Memory B cell (primary cell): ENCODE measurements at regions not wholly inside any gene's neighbourhood (a gene's known extent, or its start where the extent isn't known, plus 50 kb on each side); places are given as distances from the start of the nearest gene placed in this dataset.

ENCODE experiments used
- ATAC-seq: fragments of 150-1000 bp; cut with Tn5 transposase; 2 replicates; pipeline ENCODE4 v1.10.0; 2021; ENCODE audit warnings: low read depth, mild to moderate bottlenecking, moderate library complexity
- DNase-seq, 2 donors: peaks; one replicate each; pipeline ENCODE4 v3.0.0; 2022; ENCODE audit warnings: low spot score in 2 of 2
- H3K27ac Mint-ChIP-seq: one replicate; pipeline ENCODE4 v1.8.0; 2022; ENCODE audit warnings: mild to moderate bottlenecking, moderate library complexity, mixed read lengths
- H3K27me3 Mint-ChIP-seq: one replicate; pipeline ENCODE4 v1.8.0; 2022; ENCODE audit warnings: mixed read lengths
- H3K36me3 Mint-ChIP-seq: one replicate; pipeline ENCODE4 v1.8.0; 2022; ENCODE audit warnings: mild to moderate bottlenecking, mixed read lengths
- H3K4me1 Mint-ChIP-seq: one replicate; pipeline ENCODE4 v1.8.0; 2022; ENCODE audit warnings: mixed read lengths
- H3K4me3 Mint-ChIP-seq: one replicate; pipeline ENCODE4 v1.8.0; 2022; ENCODE audit warnings: mild to moderate bottlenecking, moderate library complexity, mixed read lengths
- H3K9me3 Mint-ChIP-seq: one replicate; pipeline ENCODE4 v1.8.0; 2022; ENCODE audit warnings: mixed read lengths

GRCh38 chr12:98422359-98422758 lies 93.0 kb upstream of the TMPO start:
- no peak for DNase-seq
- Mint-ChIP-seq H3K4me3 (no peak overlapping the region), H3K9me3 (no peaks in the 10 kb centered on the region), H3K36me3 (no peaks in the 10 kb centered on the region), H3K27ac (no peak overlapping the region), H3K27me3 (peaks cover 4% of the 10 kb centered on the region), H3K4me1 (no peaks in the 10 kb centered on the region)
- ATAC-seq = no peak

- Mint-ChIP-seq H3K27me3 (no peaks in the 10 kb centered on the region), H3K4me3 (no peak overlapping the region), H3K27ac (no peak overlapping the region), H3K36me3 (no peaks in the 10 kb centered on the region), H3K9me3 (no peaks in the 10 kb centered on the region), H3K4me1 (no peaks in the 10 kb centered on the region)
- DNase-seq = no peak
- ATAC-seq = no peak
Measured at GRCh38 chr12:98422812-98423211, 92.6 kb upstream of the TMPO start.

GRCh38 chr12:98423963-98424362 lies 91.4 kb upstream of the TMPO start:
- ATAC-seq (no peak), DNase-seq (no peak)
- Mint-ChIP-seq H3K4me1 (no peaks in the 10 kb centered on the region), H3K27me3 (no peaks in the 10 kb centered on the region), H3K9me3 (no peaks in the 10 kb centered on the region), H3K4me3 (no peak overlapping the region), H3K36me3 (no peaks in the 10 kb centered on the region), H3K27ac (no peak overlapping the region)

GRCh38 chr12:98424726-98425401 lies 90.5 kb upstream of the TMPO start:
- Mint-ChIP-seq H3K36me3 (no peaks in the 10 kb centered on the region), H3K9me3 (no peaks in the 10 kb centered on the region), H3K27me3 (peaks cover 1% of the 10 kb centered on the region), H3K27ac (no peak overlapping the region), H3K4me3 (no peak overlapping the region), H3K4me1 (no peaks in the 10 kb centered on the region)
- ATAC-seq (peak; percentile 76), DNase-seq (peak; percentile 19 to 23)

- ATAC-seq = no peak
- no peaks in the 10 kb centered on the region for H3K4me1 Mint-ChIP-seq
- no peaks in the 10 kb centered on the region for H3K9me3 Mint-ChIP-seq
- no peak for DNase-seq
- no peaks in the 10 kb centered on the region for H3K36me3 Mint-ChIP-seq
- no peak overlapping the region for H3K27ac Mint-ChIP-seq
- peaks cover 1% of the 10 kb centered on the region for H3K27me3 Mint-ChIP-seq
- H3K4me3 Mint-ChIP-seq = no peak overlapping the region
Measured at GRCh38 chr12:98425859-98426258, 89.5 kb upstream of the TMPO start.

GRCh38 chr12:98431089-98431488 lies 84.3 kb upstream of the TMPO start:
- Mint-ChIP-seq H3K4me3 (no peak overlapping the region), H3K27ac (no peak overlapping the region), H3K9me3 (peaks cover 5% of the 10 kb centered on the region), H3K4me1 (no peaks in the 10 kb centered on the region), H3K36me3 (no peaks in the 10 kb centered on the region), H3K27me3 (peaks cover 6% of the 10 kb centered on the region)
- ATAC-seq (no peak), DNase-seq (no peak)

GRCh38 chr12:98437166-98437565 lies 78.2 kb upstream of the TMPO start:
- Mint-ChIP-seq H3K27me3 (peaks cover 22% of the 10 kb centered on the region), H3K36me3 (no peaks in the 10 kb centered on the region), H3K27ac (no peak overlapping the region), H3K4me1 (no peaks in the 10 kb centered on the region), H3K4me3 (no peak overlapping the region), H3K9me3 (peaks cover 8% of the 10 kb centered on the region)
- no peak for DNase-seq
- ATAC-seq = no peak

- ATAC-seq = no peak
- peaks cover 8% of the 10 kb centered on the region for H3K9me3 Mint-ChIP-seq
- H3K27me3 Mint-ChIP-seq = peaks cover 25% of the 10 kb centered on the region
- no peaks in the 10 kb centered on the region for H3K36me3 Mint-ChIP-seq
- no peak overlapping the region for H3K4me3 Mint-ChIP-seq
- DNase-seq = no peak
- H3K4me1 Mint-ChIP-seq = no peaks in the 10 kb centered on the region
- H3K27ac Mint-ChIP-seq = no peak overlapping the region
Measured at GRCh38 chr12:98437806-98438595, 77.4 kb upstream of the TMPO start.

- ATAC-seq = no peak
Measured at GRCh38 chr12:98438656-98439230, 76.6 kb upstream of the TMPO start.

GRCh38 chr12:98439471-98439951 lies 75.9 kb upstream of the TMPO start:
- no peak overlapping the region for H3K4me3 Mint-ChIP-seq
- H3K36me3 Mint-ChIP-seq = no peaks in the 10 kb centered on the region
- H3K27me3 Mint-ChIP-seq = peaks cover 25% of the 10 kb centered on the region
- peaks cover 8% of the 10 kb centered on the region for H3K9me3 Mint-ChIP-seq
- DNase-seq = no peak
- no peak for ATAC-seq
- no peak overlapping the region for H3K27ac Mint-ChIP-seq
- no peaks in the 10 kb centered on the region for H3K4me1 Mint-ChIP-seq

More at GRCh38 chr12:98438656-98439230, 76.6 kb upstream of the TMPO start:
- H3K36me3 Mint-ChIP-seq = no peaks in the 10 kb centered on the region
- no peak overlapping the region for H3K4me3 Mint-ChIP-seq
- peaks cover 8% of the 10 kb centered on the region for H3K9me3 Mint-ChIP-seq
- no peak for DNase-seq
- peaks cover 25% of the 10 kb centered on the region for H3K27me3 Mint-ChIP-seq
- no peaks in the 10 kb centered on the region for H3K4me1 Mint-ChIP-seq
- no peak overlapping the region for H3K27ac Mint-ChIP-seq

GRCh38 chr12:98439981-98440581 lies 75.3 kb upstream of the TMPO start:
- Mint-ChIP-seq H3K9me3 (peaks cover 6% of the 10 kb centered on the region), H3K27ac (no peak overlapping the region), H3K4me3 (no peak overlapping the region), H3K27me3 (peaks cover 22% of the 10 kb centered on the region), H3K4me1 (no peaks in the 10 kb centered on the region), H3K36me3 (no peaks in the 10 kb centered on the region)
- ATAC-seq = no peak
- no peak for DNase-seq

- H3K36me3 Mint-ChIP-seq = no peaks in the 10 kb centered on the region
- H3K27me3 Mint-ChIP-seq = peaks cover 9% of the 10 kb centered on the region
- DNase-seq = no peak
- H3K4me1 Mint-ChIP-seq = no peaks in the 10 kb centered on the region
- H3K27ac Mint-ChIP-seq = no peak overlapping the region
- no peaks in the 10 kb centered on the region for H3K9me3 Mint-ChIP-seq
- H3K4me3 Mint-ChIP-seq = no peak overlapping the region
- no peak for ATAC-seq
Measured at GRCh38 chr12:98446060-98446459, 69.3 kb upstream of the TMPO start.

- Mint-ChIP-seq H3K9me3 (no peaks in the 10 kb centered on the region), H3K4me1 (no peaks in the 10 kb centered on the region), H3K4me3 (no peak overlapping the region), H3K27me3 (peaks cover 10% of the 10 kb centered on the region), H3K36me3 (no peaks in the 10 kb centered on the region), H3K27ac (no peak overlapping the region)
- DNase-seq (no peak), ATAC-seq (no peak)
Measured at GRCh38 chr12:98446682-98447081, 68.7 kb upstream of the TMPO start.

GRCh38 chr12:98449584-98449983 lies 65.8 kb upstream of the TMPO start:
- ATAC-seq = no peak
- H3K4me1 Mint-ChIP-seq = no peaks in the 10 kb centered on the region
- H3K4me3 Mint-ChIP-seq = no peak overlapping the region
- no peaks in the 10 kb centered on the region for H3K36me3 Mint-ChIP-seq
- DNase-seq = no peak
- H3K27ac Mint-ChIP-seq = no peak overlapping the region
- H3K9me3 Mint-ChIP-seq = no peaks in the 10 kb centered on the region
- H3K27me3 Mint-ChIP-seq = peaks cover 9% of the 10 kb centered on the region
